SK-N-SH (cell line): ENCODE measurements at regions not wholly inside any gene's neighbourhood (a gene's known extent, or its start where the extent isn't known, plus 50 kb on each side); places are given as distances from the start of the nearest gene placed in this dataset.

Experiments used
- CTCF ChIA-PET: fragments of 300-600, 350-600 bp; formaldehyde crosslinking; extraction: SDS; loops from one replicate; lab custom pipeline; 2021; lab: Yijun Ruan, JAX
- POLR2A ChIA-PET: fragments of 350-600 bp; sonication (Branson Sonifier 250); formaldehyde crosslinking; extraction: SDS; loops from one replicate; lab custom pipeline; 2020; ENCODE audit warnings: antibody characterized with exemption, inconsistent platforms; lab: Yijun Ruan, JAX
- DNase-seq: peaks from one replicate; pipeline ENCODE4 v3.0.0; 2012
- H2AFZ ChIP-seq: fragments of 200-600 bp; sonication (generic); 2 replicates; pipeline ENCODE4 v1.8.1; 2016; ENCODE audit warnings: antibody characterized with exemption, mild to moderate bottlenecking, low read depth
- H3F3A ChIP-seq: fragments of 200-600 bp; sonication (generic); replicated peaks from 2 replicates; pipeline ENCODE3; 2016; ENCODE audit warnings: antibody characterized with exemption, mild to moderate bottlenecking; ENCODE audit not compliant: insufficient read depth
- H3K27ac ChIP-seq, 2 experiments: fragments of 200-500 bp in 1 of 2; fragments of 200-600 bp in 1 of 2; sonication (Bioruptor generic) in 1 of 2; sonication (generic), shearing (Covaris generic) in 1 of 2; 2 replicates each; pipeline versions ENCODE4 v1.5.1 to v1.6.1; 2014 to 2016; ENCODE audit warnings: low read depth in 2 of 2, inconsistent platforms in 1 of 2, low read length in 1 of 2, mild to moderate bottlenecking in 1 of 2, mixed read lengths in 1 of 2
- H3K27me3 ChIP-seq: fragments of 200-600 bp; sonication (generic), shearing (Covaris generic); 2 replicates; pipeline ENCODE4 v1.6.1; 2016; ENCODE audit warnings: mixed run types; ENCODE audit not compliant: insufficient read depth
- H3K36me3 ChIP-seq, 2 experiments: fragments of 200-500 bp in 1 of 2; fragments of 200-600 bp in 1 of 2; sonication (Bioruptor generic) in 1 of 2; sonication (generic) in 1 of 2; replicated peaks in 1 of 2; 2 replicates each; pipeline versions ENCODE3 to v1.5.1; 2014 to 2016; ENCODE audit warnings: low read length in 1 of 2, mild to moderate bottlenecking in 1 of 2; ENCODE audit not compliant: insufficient read depth in 2 of 2, control insufficient read depth in 1 of 2
- H3K4me1 ChIP-seq, 2 experiments: fragments of 200-500 bp in 1 of 2; fragments of 200-600 bp in 1 of 2; sonication (Bioruptor generic) in 1 of 2; sonication (generic), shearing (Covaris generic) in 1 of 2; 2 replicates each; pipeline versions ENCODE4 v1.5.1 to v1.6.1; 2014 to 2016; ENCODE audit warnings: low read depth in 1 of 2, low read length in 1 of 2, mixed run types in 1 of 2; ENCODE audit not compliant: insufficient read depth in 2 of 2, control insufficient read depth in 1 of 2
- H3K4me2 ChIP-seq: fragments of 200-600 bp; sonication (generic), shearing (Covaris generic); 2 replicates; pipeline ENCODE4 v1.6.1; 2017; ENCODE audit warnings: mixed run types
- H3K4me3 ChIP-seq, 2 experiments: fragments of 200-500 bp in 1 of 2; fragments of 200-600 bp in 1 of 2; sonication (Bioruptor generic) in 1 of 2; sonication (generic), shearing (Covaris generic) in 1 of 2; 2 replicates each; pipeline versions ENCODE4 v1.5.1 to v1.8.1; 2014 to 2016; ENCODE audit warnings: low read depth in 2 of 2, inconsistent platforms in 1 of 2, low read length in 1 of 2, mild to moderate bottlenecking in 1 of 2, mixed read lengths in 1 of 2, moderate library complexity in 1 of 2
- H3K79me2 ChIP-seq: fragments of 200-600 bp; sonication (generic); 2 replicates; pipeline ENCODE4 v1.8.1; 2017; ENCODE audit warnings: mild to moderate bottlenecking; ENCODE audit not compliant: insufficient read depth
- H3K9ac ChIP-seq: fragments of 200-600 bp; sonication (generic); 2 replicates; pipeline ENCODE4 v1.6.1; 2017; ENCODE audit warnings: mixed run types
- H3K9me2 ChIP-seq: fragments of 200-600 bp; sonication (generic); 2 replicates; pipeline ENCODE4 v1.6.1; 2017; ENCODE audit warnings: mixed run types
- H3K9me3 ChIP-seq: fragments of 200-600 bp; sonication (generic); 2 replicates; pipeline ENCODE4 v1.6.1; 2017; ENCODE audit warnings: mixed run types, mild to moderate bottlenecking, moderate library complexity
- H4K20me1 ChIP-seq: fragments of 200-600 bp; sonication (generic); 2 replicates; pipeline ENCODE4 v1.6.1; 2017; ENCODE audit warnings: mild to moderate bottlenecking, mixed run types; ENCODE audit not compliant: insufficient read depth
- CTCF ChIP-seq: fragments of 200-600 bp; sonication (generic); IDR thresholded peaks from 2 replicates; pipeline ENCODE4 v1.6.1; 2017; ENCODE audit warnings: antibody characterized with exemption, mild to moderate bottlenecking, moderate library complexity
- ELF1 ChIP-seq: IDR thresholded peaks from 2 replicates; pipeline ENCODE4 v1.4.0; 2012
- EP300 ChIP-seq, 2 experiments: IDR thresholded peaks; 2 replicates each; pipeline versions ENCODE4 v1.4.0 to v1.6.1; 2012; ENCODE audit warnings: borderline replicate concordance in 1 of 2, low read depth in 1 of 2, low read length in 1 of 2
- EZH2phosphoT487 ChIP-seq: fragments of 200-600 bp; sonication (generic); IDR thresholded peaks from 2 replicates; pipeline ENCODE4 v1.6.1; 2017; ENCODE audit warnings: low read depth, mixed run types, mild to moderate bottlenecking, antibody characterized with exemption, moderate library complexity, borderline replicate concordance
- FOXJ3 ChIP-seq: sonication (generic); formaldehyde crosslinking; IDR thresholded peaks from 2 replicates; pipeline ENCODE4 v1.5.1; 2020; ENCODE audit warnings: mild to moderate bottlenecking, missing genetic modification reagents
- GATA2 ChIP-seq: sonication (generic); formaldehyde crosslinking; IDR thresholded peaks from 2 replicates; pipeline ENCODE4 v1.5.0; 2020; ENCODE audit warnings: mild to moderate bottlenecking, missing genetic modification reagents
- NRF1 ChIP-seq: IDR thresholded peaks from 2 replicates; pipeline ENCODE4 v1.6.1; 2012; ENCODE audit warnings: low read depth, mild to moderate bottlenecking, low read length
- POLR2AphosphoS5 ChIP-seq: IDR thresholded peaks from 2 replicates; pipeline ENCODE4 v1.6.1; 2012; ENCODE audit warnings: low read depth, low read length
- RFX5 ChIP-seq: IDR thresholded peaks from 2 replicates; pipeline ENCODE4 v1.6.1; 2012; ENCODE audit warnings: mild to moderate bottlenecking, improper control_type of control experiment, low read length
- TCF12 ChIP-seq: IDR thresholded peaks from 2 replicates; pipeline ENCODE4 v1.4.0; 2012
- TEAD4 ChIP-seq: IDR thresholded peaks from 2 replicates; pipeline ENCODE4 v1.4.0; 2012; ENCODE audit warnings: mild to moderate bottlenecking, borderline replicate concordance; ENCODE audit not compliant: insufficient read depth
- WGBS: methylation state at CpG from one replicate; pipeline ENCODE4 v1.1.6; 2017; ENCODE audit warnings: low lambda C conversion rate; 5-methylcytosine and 5-hydroxymethylcytosine counted together
- TF ChIP-seq, protein P1 (sequence below): IDR thresholded peaks from 2 replicates; pipeline ENCODE4; 2012
- TF ChIP-seq, protein P2 (sequence below): IDR thresholded peaks from 2 replicates; pipeline ENCODE4 v1.6.1; 2012; ENCODE audit warnings: mild to moderate bottlenecking, low read depth, low read length, moderate library complexity
- TF ChIP-seq, protein P3 (sequence below): IDR thresholded peaks from 2 replicates; pipeline ENCODE4 v1.4.0; 2012; ENCODE audit warnings: low read depth, borderline replicate concordance

- H3K27me3 ChIP-seq: peaks cover 7% of the 10 kb centered on the region; the same call in 1 of the 2 replicates
- H3K9me2 ChIP-seq: no peaks in the 10 kb centered on the region
- ChIA-PET CTCF (interaction anchor here (1.1 to 3.9 kb wide), 5 partner anchors 67 to 466 kb away, joined by 3 to 30 read pairs (median 7); partner anchors contain the start of gene EFNB1), POLR2A (no interaction called here)
- TF ChIP-seq EP300 (IDR thresholded peaks at IDR 0.05; ENCODE audit: borderline replicate concordance in 1 of 2, low read depth in 1 of 2, low read length in 1 of 2): no peak
- TF ChIP-seq POLR2AphosphoS5: no peak
- no peak for TF ChIP-seq NRF1
- TF ChIP-seq GATA2 (CRISPR knock-in tag): no peak
- TF ChIP-seq TEAD4: no peak
- TF ChIP-seq, protein P1, sequence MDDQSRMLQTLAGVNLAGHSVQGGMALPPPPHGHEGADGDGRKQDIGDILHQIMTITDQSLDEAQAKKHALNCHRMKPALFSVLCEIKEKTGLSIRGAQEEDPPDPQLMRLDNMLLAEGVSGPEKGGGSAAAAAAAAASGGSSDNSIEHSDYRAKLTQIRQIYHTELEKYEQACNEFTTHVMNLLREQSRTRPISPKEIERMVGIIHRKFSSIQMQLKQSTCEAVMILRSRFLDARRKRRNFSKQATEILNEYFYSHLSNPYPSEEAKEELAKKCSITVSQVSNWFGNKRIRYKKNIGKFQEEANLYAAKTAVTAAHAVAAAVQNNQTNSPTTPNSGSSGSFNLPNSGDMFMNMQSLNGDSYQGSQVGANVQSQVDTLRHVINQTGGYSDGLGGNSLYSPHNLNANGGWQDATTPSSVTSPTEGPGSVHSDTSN: no peak
- TF ChIP-seq CTCF: no peak
- TF ChIP-seq EZH2phosphoT487: no peak
- TF ChIP-seq, protein P2, sequence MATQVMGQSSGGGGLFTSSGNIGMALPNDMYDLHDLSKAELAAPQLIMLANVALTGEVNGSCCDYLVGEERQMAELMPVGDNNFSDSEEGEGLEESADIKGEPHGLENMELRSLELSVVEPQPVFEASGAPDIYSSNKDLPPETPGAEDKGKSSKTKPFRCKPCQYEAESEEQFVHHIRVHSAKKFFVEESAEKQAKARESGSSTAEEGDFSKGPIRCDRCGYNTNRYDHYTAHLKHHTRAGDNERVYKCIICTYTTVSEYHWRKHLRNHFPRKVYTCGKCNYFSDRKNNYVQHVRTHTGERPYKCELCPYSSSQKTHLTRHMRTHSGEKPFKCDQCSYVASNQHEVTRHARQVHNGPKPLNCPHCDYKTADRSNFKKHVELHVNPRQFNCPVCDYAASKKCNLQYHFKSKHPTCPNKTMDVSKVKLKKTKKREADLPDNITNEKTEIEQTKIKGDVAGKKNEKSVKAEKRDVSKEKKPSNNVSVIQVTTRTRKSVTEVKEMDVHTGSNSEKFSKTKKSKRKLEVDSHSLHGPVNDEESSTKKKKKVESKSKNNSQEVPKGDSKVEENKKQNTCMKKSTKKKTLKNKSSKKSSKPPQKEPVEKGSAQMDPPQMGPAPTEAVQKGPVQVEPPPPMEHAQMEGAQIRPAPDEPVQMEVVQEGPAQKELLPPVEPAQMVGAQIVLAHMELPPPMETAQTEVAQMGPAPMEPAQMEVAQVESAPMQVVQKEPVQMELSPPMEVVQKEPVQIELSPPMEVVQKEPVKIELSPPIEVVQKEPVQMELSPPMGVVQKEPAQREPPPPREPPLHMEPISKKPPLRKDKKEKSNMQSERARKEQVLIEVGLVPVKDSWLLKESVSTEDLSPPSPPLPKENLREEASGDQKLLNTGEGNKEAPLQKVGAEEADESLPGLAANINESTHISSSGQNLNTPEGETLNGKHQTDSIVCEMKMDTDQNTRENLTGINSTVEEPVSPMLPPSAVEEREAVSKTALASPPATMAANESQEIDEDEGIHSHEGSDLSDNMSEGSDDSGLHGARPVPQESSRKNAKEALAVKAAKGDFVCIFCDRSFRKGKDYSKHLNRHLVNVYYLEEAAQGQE: no peak
- no peak for TF ChIP-seq FOXJ3 (CRISPR knock-in tag)
- TF ChIP-seq, protein P3, sequence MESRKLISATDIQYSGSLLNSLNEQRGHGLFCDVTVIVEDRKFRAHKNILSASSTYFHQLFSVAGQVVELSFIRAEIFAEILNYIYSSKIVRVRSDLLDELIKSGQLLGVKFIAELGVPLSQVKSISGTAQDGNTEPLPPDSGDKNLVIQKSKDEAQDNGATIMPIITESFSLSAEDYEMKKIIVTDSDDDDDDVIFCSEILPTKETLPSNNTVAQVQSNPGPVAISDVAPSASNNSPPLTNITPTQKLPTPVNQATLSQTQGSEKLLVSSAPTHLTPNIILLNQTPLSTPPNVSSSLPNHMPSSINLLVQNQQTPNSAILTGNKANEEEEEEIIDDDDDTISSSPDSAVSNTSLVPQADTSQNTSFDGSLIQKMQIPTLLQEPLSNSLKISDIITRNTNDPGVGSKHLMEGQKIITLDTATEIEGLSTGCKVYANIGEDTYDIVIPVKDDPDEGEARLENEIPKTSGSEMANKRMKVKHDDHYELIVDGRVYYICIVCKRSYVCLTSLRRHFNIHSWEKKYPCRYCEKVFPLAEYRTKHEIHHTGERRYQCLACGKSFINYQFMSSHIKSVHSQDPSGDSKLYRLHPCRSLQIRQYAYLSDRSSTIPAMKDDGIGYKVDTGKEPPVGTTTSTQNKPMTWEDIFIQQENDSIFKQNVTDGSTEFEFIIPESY: no peak
- no peak for TF ChIP-seq TCF12
- TF ChIP-seq ELF1: no peak
- TF ChIP-seq RFX5: no peak
- no peaks in the 10 kb centered on the region for H3K9me3 ChIP-seq
- 32% methylated on average over 8 of the region's 11 CpGs for WGBS
- peaks cover 0 to 6% of the 10 kb centered on the region in 2 experiments; a peak in 2 of 4 replicates for H3K4me1 ChIP-seq
- H3K27ac ChIP-seq: no peak overlapping the region
- no peaks in the 10 kb centered on the region for H3K79me2 ChIP-seq
- H4K20me1 ChIP-seq: no peaks in the 10 kb centered on the region
- no peaks in the 10 kb centered on the region for H3F3A ChIP-seq
- H3K9ac ChIP-seq: no peak overlapping the region
- no peak overlapping the region for H2AFZ ChIP-seq
- H3K4me3 ChIP-seq: no peak overlapping the region
- DNase-seq: no peak
- no peak overlapping the region for H3K4me2 ChIP-seq
- H3K36me3 ChIP-seq: no peaks in the 10 kb centered on the region
Measured at GRCh38 chrX:69289046-69289792, 124.0 kb upstream of the PJA1 start.
